Kidney epithelial cell (primary cell): ENCODE measurements at regions not wholly inside any gene's neighbourhood (a gene's known extent, or its start where the extent isn't known, plus 50 kb on each side); places are given as distances from the start of the nearest gene placed in this dataset.

Experiments used
- DNase-seq: peaks from one replicate; pipeline ENCODE4 v3.0.0-alpha.2; 2010; ENCODE audit warnings: low read depth
- H3K27me3 ChIP-seq: 2 replicates; pipeline ENCODE4 v1.6.0; 2011; ENCODE audit warnings: low read length; ENCODE audit not compliant: control insufficient read depth, insufficient read depth
- H3K36me3 ChIP-seq: 2 replicates; pipeline ENCODE4 v1.5.1; 2011; ENCODE audit warnings: low read length; ENCODE audit not compliant: control insufficient read depth, insufficient read depth
- H3K4me3 ChIP-seq: 2 replicates; pipeline ENCODE4 v1.5.1; 2011; ENCODE audit warnings: low read depth, mild to moderate bottlenecking, control low read depth, low read length
- TF ChIP-seq, protein P1 (sequence below): IDR thresholded peaks from 2 replicates; pipeline ENCODE4 v1.5.1; 2011; ENCODE audit warnings: mild to moderate bottlenecking, moderate library complexity, low read length, control low read depth, inconsistent platforms; ENCODE audit not compliant: insufficient read depth, poor library complexity, severe bottlenecking

GRCh38 chr18:2030647-2031046 lies 540.7 kb downstream of the METTL4 start:
- no peak overlapping the region for H3K4me3 ChIP-seq
- DNase-seq, result no peak
- H3K36me3 ChIP-seq, result no peaks in the 10 kb centered on the region
- TF ChIP-seq, protein P1, sequence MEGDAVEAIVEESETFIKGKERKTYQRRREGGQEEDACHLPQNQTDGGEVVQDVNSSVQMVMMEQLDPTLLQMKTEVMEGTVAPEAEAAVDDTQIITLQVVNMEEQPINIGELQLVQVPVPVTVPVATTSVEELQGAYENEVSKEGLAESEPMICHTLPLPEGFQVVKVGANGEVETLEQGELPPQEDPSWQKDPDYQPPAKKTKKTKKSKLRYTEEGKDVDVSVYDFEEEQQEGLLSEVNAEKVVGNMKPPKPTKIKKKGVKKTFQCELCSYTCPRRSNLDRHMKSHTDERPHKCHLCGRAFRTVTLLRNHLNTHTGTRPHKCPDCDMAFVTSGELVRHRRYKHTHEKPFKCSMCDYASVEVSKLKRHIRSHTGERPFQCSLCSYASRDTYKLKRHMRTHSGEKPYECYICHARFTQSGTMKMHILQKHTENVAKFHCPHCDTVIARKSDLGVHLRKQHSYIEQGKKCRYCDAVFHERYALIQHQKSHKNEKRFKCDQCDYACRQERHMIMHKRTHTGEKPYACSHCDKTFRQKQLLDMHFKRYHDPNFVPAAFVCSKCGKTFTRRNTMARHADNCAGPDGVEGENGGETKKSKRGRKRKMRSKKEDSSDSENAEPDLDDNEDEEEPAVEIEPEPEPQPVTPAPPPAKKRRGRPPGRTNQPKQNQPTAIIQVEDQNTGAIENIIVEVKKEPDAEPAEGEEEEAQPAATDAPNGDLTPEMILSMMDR, result no peak
- H3K27me3 ChIP-seq, result no peaks in the 10 kb centered on the region

GRCh38 chr18:2032036-2032435 lies 539.3 kb downstream of the METTL4 start:
- Histone ChIP-seq H3K4me3 (no peak overlapping the region), H3K36me3 (no peaks in the 10 kb centered on the region), H3K27me3 (no peaks in the 10 kb centered on the region)
- no peak for DNase-seq
- TF ChIP-seq, protein P1, result no peak

GRCh38 chr18:2035056-2035455 lies 536.2 kb downstream of the METTL4 start:
- no peaks in the 10 kb centered on the region for H3K27me3 ChIP-seq

DNA sequence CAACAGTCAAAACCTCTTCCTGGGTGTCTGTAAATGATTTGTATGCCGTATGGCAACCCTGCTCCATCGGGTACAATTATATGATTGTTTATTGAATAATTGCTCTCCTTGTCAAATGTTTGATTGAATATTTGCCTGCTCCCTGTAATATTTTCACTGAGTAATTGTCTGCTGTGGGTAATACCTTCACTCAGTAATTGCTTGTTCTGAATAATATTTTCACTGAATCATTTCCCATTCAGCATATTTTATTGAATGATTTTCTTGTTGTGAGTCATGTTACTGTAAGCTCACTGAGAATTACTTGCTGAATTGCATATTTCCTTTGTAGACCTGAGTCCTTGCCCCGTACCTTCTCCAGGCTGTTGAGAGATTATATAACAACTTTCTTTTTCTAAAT lies 535.2 kb downstream of the METTL4 start:
- Histone ChIP-seq H3K36me3 (no peaks in the 10 kb centered on the region), H3K4me3 (no peak overlapping the region), H3K27me3 (no peaks in the 10 kb centered on the region)
- DNase-seq, result no peak
- TF ChIP-seq, protein P1, result no peak

More at GRCh38 chr18:2035056-2035455, 536.2 kb downstream of the METTL4 start:
- no peak overlapping the region for H3K4me3 ChIP-seq
- DNase-seq, result no peak
- TF ChIP-seq, protein P1, result no peak
- H3K36me3 ChIP-seq, result no peaks in the 10 kb centered on the region

- TF ChIP-seq, protein P1, result no peak
- H3K36me3 ChIP-seq, result no peaks in the 10 kb centered on the region
- H3K27me3 ChIP-seq, result no peaks in the 10 kb centered on the region
- H3K4me3 ChIP-seq, result no peak overlapping the region
- DNase-seq, result no peak
Observed at GRCh38 chr18:2040279-2040678, 531.0 kb downstream of the METTL4 start.

GRCh38 chr18:2049986-2050385 lies 521.3 kb downstream of the METTL4 start:
- Histone ChIP-seq H3K27me3 (no peaks in the 10 kb centered on the region), H3K4me3 (no peak overlapping the region), H3K36me3 (no peaks in the 10 kb centered on the region)
- TF ChIP-seq, protein P1, result no peak
- peak; percentile 56 for DNase-seq
